Ovary (tissue), 7 donors: ENCODE measurements at regions not wholly inside any gene's neighbourhood (a gene's known extent, or its start where the extent isn't known, plus 50 kb on each side); places are given as distances from the start of the nearest gene placed in this dataset.

Source experiments
- DNase-seq, 5 donors: peaks; one replicate each; pipeline ENCODE4 v3.0.0-alpha.2; 2019 to 2020
- H3K27ac ChIP-seq, 2 donors: fragments of 200-600 bp; one replicate each; pipeline versions ENCODE4 v1.5.1 to v1.8.0; 2019 to 2022
- H3K27me3 ChIP-seq: fragments of 200-600 bp; one replicate; pipeline ENCODE4 v1.8.0; 2022
- H3K36me3 ChIP-seq: fragments of 200-600 bp; sonication (generic); one replicate; pipeline ENCODE4 v1.5.1; 2019
- H3K4me1 ChIP-seq: one replicate; pipeline ENCODE4 v1.8.1; 2013; ENCODE audit warnings: mild to moderate bottlenecking, moderate library complexity; ENCODE audit not compliant: insufficient read depth
- H3K4me3 ChIP-seq: fragments of 200-600 bp; sonication (generic); one replicate; pipeline ENCODE4 v1.5.1; 2017
- H3K9me3 ChIP-seq, 2 donors: fragments of 200-600 bp in 1 of 2; sonication (generic) in 1 of 2; one replicate each; pipeline versions ENCODE4 v1.5.1 to v1.8.1; 2013 to 2019; ENCODE audit warnings: mild to moderate bottlenecking in 1 of 2, moderate library complexity in 1 of 2
- EP300 ChIP-seq: sonication (generic); formaldehyde crosslinking; IDR thresholded peaks from one replicate; pipeline ENCODE4 v1.6.1; 2017; ENCODE audit warnings: antibody characterized with exemption
- POLR2A ChIP-seq: fragments of 450-650 bp; IDR thresholded peaks from one replicate; pipeline ENCODE4 v1.6.1; 2017; ENCODE audit warnings: antibody characterized with exemption, mild to moderate bottlenecking, moderate library complexity
- WGBS, 3 donors: extraction: QIAGEN DNeasy Blood & Tissue Kit in 1 of 3; methylation state at CpG; one replicate each; pipeline versions ENCODE4 v1.1.5 to v1.1.7; 2013 to 2017; 5-methylcytosine and 5-hydroxymethylcytosine counted together
- intact Hi-C, 4 donors: fragments of 100-400 bp; cut with DNase I; formaldehyde crosslinking; loops; one replicate each; pipeline versions ENCODE4 v1.11.0 to v1.15.1; 2022 to 2023
- TF ChIP-seq, protein P1 (sequence below), 3 donors: fragments of 450-650 bp in 2 of 3; fragments of 200-600 bp in 1 of 3; IDR thresholded peaks; one replicate each; pipeline versions ENCODE4 v1.5.1 to v1.8.0; 2016 to 2022; ENCODE audit warnings: antibody characterized with exemption in 3 of 3, mild to moderate bottlenecking in 1 of 3
- donor health status: DM: no; HTN: no; CAD: no; lungs with moderate emphysema.
- donor health status: DM: no; HTN: no; CAD: no.
- donor health status: Bipolar disorder and iron deficiency.
- donor health status: DM: no; HTN: no; CAD: no.
- donor health status: DM: yes; HTN: yes; CAD: no.

DNA sequence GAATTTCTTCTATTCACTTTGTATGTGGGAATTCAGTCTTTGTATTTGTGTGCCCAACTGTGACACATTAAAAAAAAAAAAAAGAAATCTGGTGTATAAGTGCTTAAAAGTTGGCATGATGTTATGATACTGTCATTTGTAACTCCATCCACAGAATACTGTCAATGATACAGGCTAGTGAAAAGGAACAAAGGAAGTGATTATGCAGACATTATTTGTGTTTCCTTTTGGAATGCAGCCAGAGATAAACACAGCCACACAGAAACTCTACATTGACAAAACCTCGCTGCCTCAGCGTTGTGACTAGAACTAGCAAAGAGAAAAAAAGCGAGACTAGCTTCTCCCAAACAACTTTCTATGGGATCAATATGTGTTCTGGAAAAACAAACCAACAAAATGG lies 519.2 kb upstream of the AGTR1 start:
- no peaks in the 10 kb centered on the region for H3K27me3 ChIP-seq
- no peaks in the 10 kb centered on the region for H3K4me1 ChIP-seq
- no peak for TF ChIP-seq POLR2A
- no peak overlapping the region for H3K4me3 ChIP-seq
- 32 to 54% (median 35%) methylated on average over 3 of the region's 3 CpGs for WGBS, 3 donors
- intact Hi-C loops, result no loop called here
- DNase-seq, result no peak
- H3K36me3 ChIP-seq, result no peaks in the 10 kb centered on the region
- no peak overlapping the region for H3K27ac ChIP-seq
- no peaks in the 10 kb centered on the region for H3K9me3 ChIP-seq

DNA sequence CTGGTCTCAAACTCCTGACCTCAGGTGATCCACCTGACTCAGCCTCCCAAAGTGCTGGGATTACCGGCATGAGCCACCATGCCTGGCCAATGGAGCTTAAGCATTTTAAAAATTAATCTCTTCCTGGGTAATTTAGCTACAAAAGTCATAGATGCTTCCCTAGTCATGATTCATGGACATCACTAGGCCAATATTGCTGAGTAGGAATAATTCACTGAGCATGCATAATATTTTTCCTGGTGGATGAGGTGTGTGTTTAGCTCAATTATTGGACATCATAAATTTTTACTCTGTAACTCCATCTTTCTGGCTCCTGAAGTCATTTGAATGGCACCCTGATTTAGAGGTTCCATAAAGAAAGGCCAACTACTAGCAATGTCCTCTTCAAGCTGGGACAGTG lies 512.9 kb upstream of the AGTR1 start:
- H3K4me1 ChIP-seq, result no peaks in the 10 kb centered on the region
- no peaks in the 10 kb centered on the region for H3K27me3 ChIP-seq
- no peaks in the 10 kb centered on the region for H3K36me3 ChIP-seq
- TF ChIP-seq EP300 (no peak), POLR2A (no peak)
- DNase-seq, result no peak
- H3K9me3 ChIP-seq, result no peaks in the 10 kb centered on the region
- H3K27ac ChIP-seq, result no peak overlapping the region
- intact Hi-C loops, result no loop called here
- H3K4me3 ChIP-seq, result no peak overlapping the region
- WGBS, 3 donors, result 94 to 100% (median 95%) methylated on average over 1 of the region's 1 CpG

DNA sequence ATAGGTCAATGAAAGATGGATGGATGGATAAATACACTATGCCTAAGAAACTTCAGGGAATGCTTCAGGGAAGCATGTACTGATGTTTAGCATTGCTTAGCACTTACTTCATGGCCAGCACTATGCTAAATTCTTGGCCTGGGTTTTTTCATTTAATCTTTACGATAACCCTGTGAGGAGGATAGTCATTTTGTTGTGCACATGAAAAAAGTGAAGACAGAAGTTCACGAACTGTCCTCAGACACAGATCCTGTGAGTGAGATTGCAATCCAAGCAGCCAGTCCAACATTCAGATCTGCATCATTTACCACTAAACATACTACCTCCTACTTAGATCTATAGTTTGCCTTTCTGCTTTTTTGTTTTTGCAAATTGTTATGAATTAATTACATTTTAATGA lies 510.8 kb upstream of the AGTR1 start:
- Histone ChIP-seq H3K4me3 (no peak overlapping the region), H3K27me3 (no peaks in the 10 kb centered on the region), H3K27ac (no peak overlapping the region), H3K36me3 (no peaks in the 10 kb centered on the region), H3K9me3 (no peaks in the 10 kb centered on the region), H3K4me1 (no peaks in the 10 kb centered on the region)
- TF ChIP-seq, protein P1, sequence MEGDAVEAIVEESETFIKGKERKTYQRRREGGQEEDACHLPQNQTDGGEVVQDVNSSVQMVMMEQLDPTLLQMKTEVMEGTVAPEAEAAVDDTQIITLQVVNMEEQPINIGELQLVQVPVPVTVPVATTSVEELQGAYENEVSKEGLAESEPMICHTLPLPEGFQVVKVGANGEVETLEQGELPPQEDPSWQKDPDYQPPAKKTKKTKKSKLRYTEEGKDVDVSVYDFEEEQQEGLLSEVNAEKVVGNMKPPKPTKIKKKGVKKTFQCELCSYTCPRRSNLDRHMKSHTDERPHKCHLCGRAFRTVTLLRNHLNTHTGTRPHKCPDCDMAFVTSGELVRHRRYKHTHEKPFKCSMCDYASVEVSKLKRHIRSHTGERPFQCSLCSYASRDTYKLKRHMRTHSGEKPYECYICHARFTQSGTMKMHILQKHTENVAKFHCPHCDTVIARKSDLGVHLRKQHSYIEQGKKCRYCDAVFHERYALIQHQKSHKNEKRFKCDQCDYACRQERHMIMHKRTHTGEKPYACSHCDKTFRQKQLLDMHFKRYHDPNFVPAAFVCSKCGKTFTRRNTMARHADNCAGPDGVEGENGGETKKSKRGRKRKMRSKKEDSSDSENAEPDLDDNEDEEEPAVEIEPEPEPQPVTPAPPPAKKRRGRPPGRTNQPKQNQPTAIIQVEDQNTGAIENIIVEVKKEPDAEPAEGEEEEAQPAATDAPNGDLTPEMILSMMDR (IDR thresholded peaks at IDR 0.05), result no peak
- TF ChIP-seq POLR2A (no peak), EP300 (no peak)
- DNase-seq, result no peak
- intact Hi-C loops, result no loop called here
- 63 to 80% (median 71%) methylated on average over 2 of the region's 2 CpGs for WGBS, 3 donors

DNA sequence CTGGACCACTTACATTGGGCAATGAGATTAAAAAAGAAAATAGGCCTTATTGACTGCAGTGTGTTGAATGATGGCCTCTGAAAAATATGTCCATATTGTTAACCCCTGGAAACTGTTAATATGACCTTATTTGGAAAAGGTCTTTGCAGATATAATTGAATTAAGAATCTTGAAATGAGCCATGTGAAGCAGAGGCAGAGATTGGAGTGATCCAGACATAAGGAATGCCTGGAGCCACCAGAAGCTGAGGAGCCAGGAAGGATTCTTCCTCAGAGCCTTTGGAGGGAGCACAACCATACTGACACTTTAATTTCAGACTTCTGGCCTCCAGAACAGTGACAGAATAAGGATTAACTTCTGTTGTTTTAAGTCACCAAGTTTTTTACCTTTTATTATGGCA lies 510.4 kb upstream of the AGTR1 start:
- intact Hi-C loops, result no loop called here
- no peaks in the 10 kb centered on the region for H3K9me3 ChIP-seq
- no peaks in the 10 kb centered on the region for H3K27me3 ChIP-seq
- H3K27ac ChIP-seq, result no peak overlapping the region
- H3K36me3 ChIP-seq, result no peaks in the 10 kb centered on the region
- H3K4me3 ChIP-seq, result no peak overlapping the region
- H3K4me1 ChIP-seq, result no peaks in the 10 kb centered on the region
- TF ChIP-seq, protein P1 (IDR thresholded peaks at IDR 0.05), result no peak
- no peak for TF ChIP-seq POLR2A
- no peak for DNase-seq

DNA sequence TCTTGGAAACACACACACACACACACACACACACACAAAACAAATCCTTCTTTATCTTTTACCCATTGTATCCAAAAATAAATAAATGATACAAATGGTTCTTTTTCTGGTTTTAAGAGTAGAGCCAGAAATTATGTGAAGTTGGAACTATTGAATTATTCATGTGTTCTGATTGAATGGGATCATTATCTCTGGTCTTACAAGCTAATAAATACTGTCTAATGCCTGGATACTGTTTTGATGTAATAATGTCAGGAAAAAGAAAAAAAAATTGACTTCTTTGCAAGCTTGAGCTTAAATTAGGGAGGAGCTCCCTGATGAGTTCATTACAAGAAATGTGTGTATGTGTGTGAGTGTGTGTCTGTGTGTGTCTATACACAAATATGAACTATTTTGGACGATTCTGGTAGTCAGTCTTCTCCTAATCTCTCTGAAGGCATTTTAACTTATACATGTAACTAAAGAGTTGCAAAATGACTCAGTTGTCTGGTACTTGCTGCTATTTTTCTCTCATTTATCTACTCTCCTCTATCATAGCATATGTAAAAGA lies 507.2 kb upstream of the AGTR1 start:
- Histone ChIP-seq H3K9me3 (no peaks in the 10 kb centered on the region), H3K27ac (no peak overlapping the region), H3K36me3 (no peaks in the 10 kb centered on the region), H3K4me3 (no peak overlapping the region), H3K4me1 (no peaks in the 10 kb centered on the region), H3K27me3 (no peaks in the 10 kb centered on the region)
- DNase-seq, result no peak
- TF ChIP-seq POLR2A (no peak), EP300 (no peak)
- TF ChIP-seq, protein P1 (IDR thresholded peaks at IDR 0.05), result no peak
- intact Hi-C loops, result no loop called here
- 19 to 26% (median 23%) methylated on average over 1 of the region's 1 CpG for WGBS, 3 donors

DNA sequence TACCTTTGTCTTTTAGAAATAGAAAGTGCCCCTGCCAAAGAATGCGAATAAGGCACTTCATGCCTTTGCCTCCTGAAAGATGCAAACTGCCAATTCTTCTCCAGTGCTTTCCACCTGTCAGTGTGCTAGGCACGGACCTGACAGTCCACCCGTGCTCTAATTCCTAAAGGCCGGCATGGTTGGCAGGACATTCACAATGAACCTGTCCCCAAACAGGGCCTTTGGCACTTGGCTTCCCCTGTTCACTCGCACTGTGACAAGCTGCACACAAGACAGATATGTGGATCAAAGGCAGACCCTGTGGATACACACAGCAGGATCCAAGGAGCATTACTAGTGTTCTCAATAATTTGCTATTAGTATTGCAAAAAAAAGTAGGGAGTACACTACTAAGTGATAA lies 505.7 kb upstream of the AGTR1 start:
- H3K4me1 ChIP-seq, result no peaks in the 10 kb centered on the region
- intact Hi-C loops, result no loop called here
- no peak overlapping the region for H3K4me3 ChIP-seq
- TF ChIP-seq, protein P1 (IDR thresholded peaks at IDR 0.05), result no peak
- TF ChIP-seq EP300 (no peak), POLR2A (no peak)
- H3K27ac ChIP-seq, result no peak overlapping the region
- H3K36me3 ChIP-seq, result no peaks in the 10 kb centered on the region
- no peak for DNase-seq
- no peaks in the 10 kb centered on the region for H3K9me3 ChIP-seq
- 66 to 75% (median 68%) methylated on average over 5 of the region's 5 CpGs for WGBS, 3 donors
- H3K27me3 ChIP-seq, result no peaks in the 10 kb centered on the region
